GM18868 (cell line): ENCODE measurements at regions not wholly inside any gene's neighbourhood (a gene's known extent, or its start where the extent isn't known, plus 50 kb on each side); places are given as distances from the start of the nearest gene placed in this dataset.

Source experiments
- ATAC-seq: cut with Tn5 transposase; IDR thresholded peaks from one replicate; pipeline ENCODE4 v1.9.1; 2021; ENCODE audit warnings: mild to moderate bottlenecking, moderate library complexity; ENCODE audit not compliant: unreplicated experiment

DNA sequence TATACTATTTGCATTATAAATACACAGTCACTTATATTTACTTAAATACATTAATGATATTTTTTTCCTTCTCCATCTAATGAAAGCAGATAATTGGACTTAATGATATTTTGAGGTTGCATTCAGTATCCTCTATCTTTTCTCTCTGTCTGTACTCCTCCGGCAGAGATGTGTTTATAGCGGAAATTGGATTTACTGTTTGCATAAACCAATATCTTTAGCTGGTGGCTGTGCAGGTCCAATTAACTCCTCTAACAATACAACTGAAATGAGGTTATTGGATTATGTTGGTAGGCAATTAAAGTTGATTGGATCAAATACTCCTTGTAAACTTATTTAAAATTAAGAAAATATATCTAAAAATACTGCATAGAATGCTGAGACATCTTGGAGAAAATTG lies 1044.2 kb upstream of the SORCS1 start:
- ATAC-seq: no peak

DNA sequence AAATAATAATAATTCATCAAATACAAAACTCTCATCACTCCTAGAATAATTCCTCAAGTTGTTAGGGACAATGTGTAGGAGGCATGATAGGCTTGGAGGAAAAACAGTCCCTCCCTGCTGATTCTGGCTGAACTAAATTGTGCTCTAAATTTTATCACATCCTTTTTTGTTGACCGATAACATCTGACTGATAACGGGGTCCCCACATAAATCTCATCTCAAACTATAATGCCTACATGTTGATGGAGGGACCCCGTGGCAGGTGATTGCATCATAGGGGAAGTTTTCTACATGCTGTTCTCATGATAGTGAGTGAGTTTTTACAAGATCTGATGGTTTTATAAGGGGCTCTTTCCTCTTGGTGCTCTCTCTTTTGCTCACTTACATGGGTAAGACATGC lies 1043.5 kb upstream of the SORCS1 start:
- ATAC-seq: no peak

DNA sequence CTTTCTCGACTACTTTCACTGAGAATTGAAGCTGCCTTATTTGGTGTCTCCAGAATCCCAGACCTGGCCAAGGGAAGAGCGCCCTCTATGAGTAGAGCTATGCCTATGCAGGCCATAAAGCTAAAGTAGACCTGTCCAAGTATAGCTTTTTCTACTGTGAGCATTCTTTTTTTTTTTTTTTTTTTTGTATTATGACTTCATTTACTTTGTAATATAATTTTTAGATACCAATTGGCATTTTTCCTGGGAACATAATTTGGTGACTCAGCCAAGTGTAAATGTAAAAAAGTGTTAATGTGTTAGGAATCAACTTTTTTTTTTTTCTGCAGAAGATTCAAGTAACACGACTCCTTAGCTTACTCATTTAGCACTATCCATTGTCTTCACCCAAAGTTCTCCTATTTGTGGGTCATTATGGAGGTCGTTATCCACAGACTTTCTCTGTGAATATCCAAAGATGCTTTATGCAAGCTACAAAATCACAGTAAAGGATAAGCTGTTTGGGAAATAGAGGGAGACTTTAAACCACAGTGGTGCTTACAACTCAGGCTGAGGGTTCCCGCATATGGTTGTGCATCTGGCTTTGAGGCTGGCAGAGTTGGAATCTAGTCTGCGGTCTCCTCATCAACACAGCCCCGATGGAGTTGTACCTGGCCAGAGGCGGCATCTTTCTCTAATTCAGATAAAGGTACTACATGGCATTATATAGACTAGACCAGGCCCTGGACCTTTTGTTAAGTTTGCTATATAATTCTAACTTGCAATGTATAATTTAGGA lies 1040.2 kb upstream of the SORCS1 start:
- ATAC-seq: peak; percentile 93

DNA sequence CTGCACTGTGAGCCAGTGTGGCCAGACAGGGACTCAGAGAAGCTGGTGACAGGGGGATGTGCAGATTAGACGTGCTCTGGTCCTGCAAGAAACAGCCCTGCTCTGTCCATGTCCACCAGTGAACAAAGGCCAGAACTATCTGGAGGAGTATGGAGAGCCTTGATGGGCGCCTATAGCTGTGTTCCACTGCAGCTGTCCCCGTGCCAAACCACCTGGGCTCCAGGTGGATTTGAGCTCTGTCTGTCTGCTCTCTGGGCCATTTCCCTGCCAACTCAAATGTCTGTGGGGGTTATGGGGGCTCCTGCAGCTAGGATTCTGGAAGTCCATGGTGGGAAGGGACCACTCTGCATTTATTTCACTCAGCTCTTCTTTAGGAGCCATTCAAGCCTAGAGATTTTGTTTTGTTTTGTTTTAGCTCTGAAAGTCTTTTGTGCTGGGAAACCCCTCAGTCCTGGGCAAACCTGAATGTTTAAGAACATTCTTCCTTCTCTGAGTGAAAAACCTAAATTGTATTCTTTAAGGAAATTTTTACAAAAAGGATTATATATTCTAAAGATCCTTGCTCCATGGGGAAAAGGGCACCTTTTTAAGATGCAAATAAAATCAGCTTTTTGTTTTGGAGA lies 1039.5 kb upstream of the SORCS1 start:
- peak; percentile 12 for ATAC-seq

DNA sequence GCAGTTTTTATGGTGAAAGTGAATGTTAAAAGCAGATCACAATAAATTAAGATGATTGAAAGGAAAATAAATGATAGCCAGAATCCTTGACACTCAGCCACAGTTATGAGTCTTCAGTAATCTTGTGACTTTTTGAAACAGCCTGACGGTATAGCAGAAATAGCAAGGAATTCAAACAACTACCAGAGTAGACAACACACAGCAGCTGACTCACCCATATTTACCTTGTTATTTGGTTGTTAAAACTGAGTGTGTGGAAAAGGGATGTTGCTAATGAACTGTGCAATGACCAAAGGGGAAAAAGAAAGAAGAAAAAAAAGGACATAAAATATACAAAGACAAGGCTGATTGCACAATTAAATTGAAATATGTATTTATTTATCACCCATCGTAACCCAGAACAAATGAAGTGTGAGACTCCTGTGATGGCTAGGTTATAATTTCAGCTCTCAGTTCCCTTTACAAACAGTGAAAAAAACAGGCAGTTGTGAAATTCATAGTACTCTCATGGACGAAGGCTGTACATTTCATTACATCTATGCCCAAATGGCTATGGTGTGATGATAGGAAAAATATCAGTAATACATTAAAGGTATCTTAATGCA lies 1023.0 kb upstream of the SORCS1 start:
- ATAC-seq: no peak

DNA sequence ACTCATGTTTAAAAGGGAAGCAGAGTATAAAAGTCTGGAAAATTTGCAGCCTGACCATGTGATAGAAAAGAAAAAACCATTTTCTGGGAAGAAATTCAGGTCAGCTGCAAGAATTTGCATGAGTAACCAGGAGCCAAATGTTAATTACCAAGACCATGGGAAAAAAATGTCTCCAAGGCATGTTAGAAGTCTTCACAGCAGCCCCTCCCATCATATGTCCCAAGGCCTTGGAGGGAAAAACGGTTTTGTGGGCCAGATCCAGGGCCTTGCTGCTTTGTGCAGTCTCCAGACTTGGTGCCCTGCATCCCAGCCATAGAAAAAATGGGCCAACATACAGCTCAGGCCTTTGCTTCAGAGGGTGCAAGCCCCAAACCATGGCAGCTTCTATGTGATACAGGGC lies 1019.6 kb upstream of the SORCS1 start:
- no peak for ATAC-seq

DNA sequence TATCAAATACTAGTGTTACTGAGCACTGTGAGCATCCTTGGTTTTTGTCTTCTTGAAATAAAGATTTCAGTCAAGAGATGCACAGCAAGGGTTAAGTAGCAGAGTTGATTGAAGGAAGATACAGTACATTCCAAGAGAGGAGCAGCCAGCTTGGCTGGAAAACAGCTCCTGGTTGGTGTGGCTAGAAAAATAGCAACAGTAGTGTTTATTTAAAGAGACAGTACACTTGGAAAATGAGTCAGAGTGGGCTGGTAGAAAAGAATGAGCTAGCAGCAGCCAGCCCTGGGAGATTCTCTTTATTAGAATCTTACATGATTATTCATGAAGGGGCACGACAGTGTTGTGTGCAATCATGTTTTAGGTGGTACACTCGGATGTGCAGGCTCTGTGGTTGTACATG lies 1016.4 kb upstream of the SORCS1 start:
- no peak for ATAC-seq

DNA sequence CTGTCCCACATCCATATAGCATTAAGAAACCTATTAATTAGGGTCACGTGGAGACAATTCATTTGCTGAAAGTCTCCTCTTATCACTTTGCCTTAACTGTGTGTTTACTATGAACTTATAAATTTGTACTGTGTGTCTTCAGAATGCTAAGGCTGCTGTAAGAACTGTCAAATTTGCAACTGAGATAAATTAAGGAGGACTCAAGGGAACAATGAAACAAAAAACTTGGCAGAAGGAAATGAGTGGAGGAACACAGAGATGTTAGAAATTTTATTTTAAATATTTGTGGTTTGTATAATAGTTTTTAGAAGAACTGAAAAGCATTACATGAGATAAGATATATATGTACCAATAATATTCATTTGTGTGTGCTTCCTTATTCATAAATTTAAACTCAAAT lies 1005.3 kb upstream of the SORCS1 start:
- ATAC-seq: no peak

DNA sequence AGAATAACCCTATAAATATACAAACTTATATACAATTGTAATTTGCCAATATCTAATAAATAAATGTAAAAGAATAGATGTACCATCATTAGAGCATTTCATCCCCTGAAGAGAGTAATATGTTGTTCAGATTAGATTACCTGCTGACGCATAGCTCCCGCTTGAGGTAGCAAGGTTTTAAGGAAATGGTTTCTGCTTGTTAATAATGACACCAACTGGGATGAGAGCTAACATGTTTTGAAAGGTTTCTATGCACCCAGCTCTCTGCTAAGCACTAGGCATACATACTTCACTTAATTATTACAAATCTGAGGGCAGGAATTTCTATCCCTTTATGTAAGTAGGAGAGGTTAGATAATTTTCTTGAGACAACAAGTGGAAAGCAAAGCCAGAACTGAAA lies 1003.3 kb upstream of the SORCS1 start:
- no peak for ATAC-seq

DNA sequence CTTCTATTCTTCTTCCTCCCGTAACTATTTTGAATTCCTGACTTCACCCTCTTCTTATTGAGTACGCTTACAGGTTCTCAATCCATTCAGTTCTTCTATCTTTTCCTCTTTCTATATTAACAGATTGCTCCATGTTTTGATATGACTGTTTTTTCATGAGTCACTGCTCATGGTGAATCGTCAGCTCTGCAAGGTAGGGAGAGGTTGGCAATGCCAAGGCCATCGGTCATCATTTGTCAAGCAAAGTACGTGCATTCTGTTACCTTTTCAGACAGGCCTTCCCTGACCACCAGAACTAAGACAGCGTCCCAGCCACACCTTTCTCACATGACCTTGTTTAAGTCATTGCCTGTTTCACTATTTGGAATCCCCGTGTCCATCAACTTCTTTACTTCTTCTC lies 1001.9 kb upstream of the SORCS1 start:
- no peak for ATAC-seq

DNA sequence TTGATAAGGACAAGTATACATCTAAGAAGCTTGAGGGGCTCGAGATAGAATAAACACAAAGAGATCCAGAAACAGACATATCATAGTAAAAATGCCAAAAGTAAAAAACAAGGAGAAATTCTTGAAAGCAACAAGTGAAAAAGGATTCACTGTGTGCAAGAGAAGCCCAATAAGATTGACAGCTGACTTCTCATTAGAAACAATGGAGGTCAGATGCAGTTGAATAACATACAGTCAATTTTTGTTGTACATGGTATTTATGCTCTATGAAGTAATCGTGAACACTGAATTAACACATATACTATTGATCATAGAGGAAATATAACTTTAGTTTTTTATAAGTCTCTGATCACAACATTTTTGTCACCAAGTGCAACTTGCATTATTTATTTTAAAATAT lies 982.8 kb upstream of the SORCS1 start:
- no peak for ATAC-seq

DNA sequence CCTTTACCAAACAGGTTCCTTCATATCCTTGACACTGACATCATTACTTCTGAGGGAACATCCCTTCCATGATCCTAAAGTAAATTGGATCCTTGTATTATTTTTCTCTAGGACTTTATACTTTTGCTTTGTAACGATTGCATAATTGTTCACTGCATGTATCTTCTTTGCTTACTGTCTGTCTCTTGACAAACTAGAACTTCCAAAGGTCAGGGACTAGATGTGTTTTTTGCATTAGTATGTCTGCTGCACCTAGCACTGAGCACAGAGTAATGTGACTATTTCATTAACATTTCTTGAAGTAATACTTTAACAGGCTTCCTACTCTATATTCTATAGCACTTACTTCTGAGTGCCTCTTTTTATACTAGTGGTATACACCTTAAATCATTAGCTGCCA lies 976.6 kb upstream of the SORCS1 start:
- no peak for ATAC-seq

DNA sequence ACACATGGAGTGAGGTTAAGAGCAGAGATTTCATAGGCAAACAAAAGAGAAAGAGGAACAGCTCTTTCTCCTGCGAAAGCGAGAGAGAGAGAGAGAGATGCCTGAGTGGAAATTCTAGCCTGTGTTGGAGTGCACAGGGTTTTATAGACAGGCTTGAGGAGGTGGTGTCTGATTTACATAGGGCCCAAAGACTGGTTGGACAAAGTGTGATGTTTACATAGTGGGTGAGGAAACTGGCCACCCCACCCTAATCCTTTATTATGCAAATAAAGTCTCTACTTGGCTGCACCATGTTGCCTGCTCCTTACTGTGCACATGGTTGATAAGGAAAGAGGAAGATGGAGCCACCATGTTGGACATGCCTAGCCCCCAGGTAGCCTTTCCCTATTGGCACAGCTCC lies 967.8 kb upstream of the SORCS1 start:
- no peak for ATAC-seq

DNA sequence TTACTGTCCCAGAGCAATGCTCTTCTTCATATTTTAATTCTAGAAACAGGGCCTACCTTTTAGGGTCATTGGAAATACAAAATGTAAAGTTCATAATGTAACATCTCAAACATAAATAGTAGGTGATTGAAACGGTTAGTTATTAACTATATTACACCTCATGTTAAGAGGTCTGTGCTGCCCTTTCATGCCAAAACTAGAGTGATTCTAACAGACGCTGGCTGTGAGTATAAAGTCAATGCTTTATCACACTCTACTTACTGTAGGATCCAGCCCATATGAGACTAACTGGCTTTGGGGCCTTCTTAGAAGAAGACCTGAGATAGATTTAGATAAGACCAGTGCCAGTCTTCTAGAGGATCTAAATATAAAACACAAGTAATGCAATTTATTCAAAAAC lies 966.1 kb upstream of the SORCS1 start:
- ATAC-seq: no peak

DNA sequence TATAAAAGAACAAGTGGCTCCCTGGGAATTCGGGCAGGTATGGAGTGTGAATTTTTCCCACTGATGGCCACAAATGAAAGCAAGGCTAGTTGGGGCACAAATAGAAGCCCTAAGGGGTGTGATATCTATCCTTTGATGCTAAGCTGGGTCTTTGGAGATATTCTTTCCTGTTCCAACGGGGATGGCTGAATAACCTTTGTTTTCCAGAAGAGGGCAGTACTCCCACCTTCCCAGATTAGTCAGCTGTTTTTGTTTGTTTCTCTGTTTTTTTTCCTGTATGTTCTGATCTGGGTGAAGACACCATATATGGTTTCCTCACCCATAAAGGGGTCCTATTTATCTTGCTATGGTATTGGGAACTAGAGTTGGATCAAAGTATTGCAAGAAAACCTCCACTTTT lies 947.7 kb upstream of the SORCS1 start:
- no peak for ATAC-seq

DNA sequence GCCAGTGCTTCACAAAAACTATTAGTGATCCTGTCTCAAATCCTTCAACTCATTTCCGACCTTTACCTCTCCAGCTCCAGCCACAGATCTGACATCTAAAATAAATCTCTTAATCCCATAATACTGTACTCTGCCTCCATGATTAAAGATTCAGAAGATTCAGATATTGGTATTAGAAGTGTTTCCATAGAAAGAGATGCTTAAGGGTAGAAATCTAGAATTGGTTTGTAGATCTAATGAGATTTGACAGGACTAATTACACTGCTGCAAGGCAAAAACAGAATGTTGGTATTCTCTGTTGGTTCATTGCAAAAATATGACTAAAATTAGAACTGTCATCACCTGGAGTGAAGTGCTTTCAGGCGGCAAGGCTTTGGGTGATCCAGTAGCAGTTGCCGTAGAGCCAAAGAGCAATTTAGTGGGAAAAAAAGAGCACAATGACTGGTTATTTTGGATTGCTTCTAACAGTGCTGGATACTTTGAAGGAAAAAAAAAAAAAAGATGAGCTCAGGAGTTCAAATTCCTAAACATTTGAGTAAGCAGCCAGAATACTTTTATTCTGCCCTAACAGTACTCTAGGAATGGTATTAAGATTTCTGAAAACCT lies 940.1 kb upstream of the SORCS1 start:
- no peak for ATAC-seq

DNA sequence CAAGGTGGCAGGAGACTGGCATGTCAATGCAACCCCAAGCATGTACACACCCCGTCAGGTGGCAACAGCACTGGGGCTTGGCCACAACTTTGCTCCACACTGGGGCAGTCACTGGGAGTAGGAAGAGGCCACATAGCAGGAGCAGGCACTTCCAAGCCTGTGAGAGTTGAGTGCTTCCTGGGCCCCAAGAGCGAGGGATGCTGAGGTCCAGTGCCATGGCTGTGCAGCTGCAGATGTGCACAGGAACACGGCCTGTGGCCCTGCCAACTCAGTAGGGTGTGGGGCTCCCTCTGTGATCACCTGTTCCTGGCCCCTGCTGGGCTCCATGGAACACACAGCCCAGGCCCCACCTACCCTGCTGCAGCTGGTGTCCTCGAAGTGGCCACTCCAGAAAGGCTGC lies 932.8 kb upstream of the SORCS1 start:
- ATAC-seq: no peak

DNA sequence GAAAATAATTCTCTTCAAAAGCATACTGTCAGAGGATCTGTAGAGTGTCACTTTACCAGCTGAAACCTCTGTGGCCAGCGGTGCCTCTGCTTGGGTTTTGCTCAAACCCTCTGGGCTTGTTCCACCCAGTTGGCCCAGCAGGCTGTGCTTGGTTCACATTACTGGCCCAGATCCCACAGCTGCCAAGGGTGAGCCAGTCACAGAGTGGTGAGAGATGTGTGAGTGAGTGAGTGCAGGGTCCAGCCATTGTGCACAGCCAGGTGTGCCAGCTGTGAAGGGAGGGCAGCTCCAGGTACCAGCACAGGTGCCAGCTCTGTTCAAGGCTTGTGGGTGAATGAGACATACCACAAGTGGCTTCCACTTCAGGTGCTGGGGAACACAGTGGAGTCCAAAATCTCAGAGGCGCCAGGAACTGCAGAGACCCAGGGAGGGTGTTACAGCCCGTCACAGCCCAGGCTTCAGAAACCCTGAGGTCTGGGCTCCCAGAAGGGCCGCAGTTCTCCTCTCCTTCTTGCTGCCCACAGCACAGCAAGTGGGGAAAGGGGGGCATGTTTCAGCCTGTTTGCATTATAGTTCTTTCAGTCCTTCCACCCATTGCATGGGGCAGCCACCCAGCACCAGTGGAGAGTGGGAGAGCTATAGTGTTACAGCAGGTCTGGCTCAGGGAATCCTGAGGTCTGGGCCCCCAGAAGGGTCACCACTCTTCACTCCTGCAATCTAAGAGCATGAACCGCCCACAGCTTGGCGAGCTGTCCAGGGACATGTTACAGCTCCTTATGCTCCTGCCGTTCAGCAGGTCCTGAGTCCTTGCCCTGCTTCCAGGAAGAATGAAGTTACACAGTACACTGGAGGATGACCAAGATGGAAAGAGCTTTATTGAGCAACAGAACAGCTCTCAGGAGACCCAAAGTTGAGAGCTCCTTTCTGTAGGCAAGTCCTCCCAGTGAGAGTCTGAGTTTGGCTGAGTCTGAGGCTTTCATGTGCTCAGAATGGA lies 931.7 kb upstream of the SORCS1 start:
- no peak for ATAC-seq

DNA sequence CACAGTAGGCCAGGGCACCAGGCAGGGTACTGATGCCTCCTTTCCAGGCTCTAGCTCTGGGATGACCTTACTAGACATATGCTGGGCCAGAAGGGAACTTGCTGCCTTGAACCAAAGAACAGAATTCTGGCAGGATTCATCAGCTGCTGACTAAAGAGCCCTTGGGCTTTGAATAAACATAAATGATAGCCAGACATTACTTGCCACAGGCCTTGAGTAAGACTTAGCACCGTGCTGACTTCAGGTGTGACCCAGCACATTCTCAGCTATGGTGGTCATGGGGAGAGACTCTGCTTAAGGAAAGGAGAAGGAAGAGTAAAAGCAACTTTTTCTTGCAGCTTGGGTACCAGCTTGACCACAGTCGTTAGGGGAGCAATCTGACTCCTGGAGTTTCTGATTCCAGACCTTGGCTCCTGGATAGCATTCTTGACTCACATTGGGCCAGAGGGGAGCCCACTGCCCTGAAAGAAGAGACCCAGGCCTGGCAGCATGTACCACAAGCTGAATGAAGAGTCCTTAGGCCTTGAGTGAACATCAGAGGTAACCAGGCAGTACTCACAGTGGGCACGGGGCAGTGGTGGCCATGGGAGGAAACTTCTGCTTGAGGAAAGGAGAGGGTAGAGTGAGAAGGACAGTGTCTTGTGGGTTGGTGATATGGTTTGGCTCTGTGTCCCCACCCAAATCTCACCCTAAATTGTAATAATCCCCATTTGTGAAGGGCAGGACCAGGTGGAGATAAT lies 926.1 kb upstream of the SORCS1 start:
- ATAC-seq: no peak

DNA sequence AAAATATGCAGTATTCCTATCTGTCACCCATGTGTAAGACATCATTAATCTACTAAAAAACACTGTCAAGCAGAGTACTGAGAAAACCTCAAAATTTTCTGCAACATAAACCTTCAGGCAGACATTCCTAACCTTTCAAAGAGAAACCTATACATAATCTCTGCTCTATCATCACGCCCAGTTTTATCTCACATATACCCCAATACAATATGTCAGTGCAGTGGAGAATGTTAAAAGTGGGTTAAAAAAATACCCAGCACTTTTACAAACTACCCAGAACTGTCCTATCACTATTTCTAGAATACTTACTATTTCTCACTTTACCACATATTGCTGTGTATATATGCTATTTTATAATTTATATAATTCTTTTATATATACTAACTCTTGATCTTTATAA lies 922.0 kb upstream of the SORCS1 start:
- ATAC-seq: no peak
